Right cardiac atrium (tissue), 5 donors: ENCODE measurements at regions not wholly inside any gene's neighbourhood (a gene's known extent, or its start where the extent isn't known, plus 50 kb on each side); places are given as distances from the start of the nearest gene placed in this dataset.

Experiments used
- ATAC-seq, 2 donors: fragments of 200-7000 bp; cut with Tn5 transposase; one replicate each; pipeline versions ENCODE4 v1.8.0 to v1.9.1; 2020; ENCODE audit warnings: moderate library complexity in 2 of 2, mild to moderate bottlenecking in 1 of 2
- DNase-seq, 3 donors: peaks; one replicate each; pipeline ENCODE4 v3.0.0-alpha.2; 2020
- H3K27ac ChIP-seq: one replicate; pipeline ENCODE4 v1.5.1; 2013; ENCODE audit warnings: mild to moderate bottlenecking, low read length, control low read depth, moderate library complexity
- H3K27me3 ChIP-seq: one replicate; pipeline ENCODE4 v1.6.1; 2013; ENCODE audit not compliant: control insufficient read depth, insufficient read depth
- H3K4me1 ChIP-seq: one replicate; pipeline ENCODE4 v1.6.1; 2013; ENCODE audit warnings: low read length; ENCODE audit not compliant: control insufficient read depth, insufficient read depth
- H3K4me3 ChIP-seq: one replicate; pipeline ENCODE4 v1.5.1; 2013; ENCODE audit warnings: low read length, control low read depth
- H3K9me3 ChIP-seq: one replicate; pipeline ENCODE4 v1.6.1; 2013; ENCODE audit warnings: low read length; ENCODE audit not compliant: control insufficient read depth
- WGBS: extraction: QIAGEN DNeasy Blood & Tissue Kit; methylation state at CpG from one replicate; pipeline ENCODE4 v1.1.7; 2013; 5-methylcytosine and 5-hydroxymethylcytosine counted together
- intact Hi-C, 4 donors: fragments of 100-400 bp; cut with DNase I; formaldehyde crosslinking; loops; one replicate each; pipeline versions ENCODE4 v1.11.0 to v1.14.0; 2022 to 2023
- donor health status: healthy with polysubstance abuse.
- donor health status: DM: no; HTN: yes; CAD: no.
- donor health status: DM: no; HTN: no; CAD: no.
- donor health status: DM: no; HTN: yes; CAD: no; lungs with severe emphysema.
- donor health status: DM: yes; HTN: yes; CAD: no.

- DNase-seq (no peak), ATAC-seq (no peak)
- WGBS, result 67% methylated on average over 1 of the region's 1 CpG
- no peaks in the 10 kb centered on the region for H3K27me3 ChIP-seq
- H3K9me3 ChIP-seq, result no peaks in the 10 kb centered on the region
- H3K27ac ChIP-seq, result no peak overlapping the region
- H3K4me1 ChIP-seq, result no peaks in the 10 kb centered on the region
- intact Hi-C loops, result no loop called here
- no peak overlapping the region for H3K4me3 ChIP-seq
These were observed 334.1 kb upstream of the RAB6C start for GRCh38 chr2:129645335-129645734.

GRCh38 chr2:129646107-129646506, 333.4 kb upstream of the RAB6C start:
- DNase-seq, result no peak
- Histone ChIP-seq H3K9me3 (no peaks in the 10 kb centered on the region), H3K27me3 (no peaks in the 10 kb centered on the region), H3K4me1 (no peaks in the 10 kb centered on the region), H3K4me3 (no peak overlapping the region), H3K27ac (no peak overlapping the region)
- no peak for ATAC-seq
- WGBS, result 93% methylated on average over 5 of the region's 6 CpGs
- intact Hi-C loops, result no loop called here

- Histone ChIP-seq H3K9me3 (no peaks in the 10 kb centered on the region), H3K27me3 (no peaks in the 10 kb centered on the region), H3K4me1 (no peaks in the 10 kb centered on the region), H3K4me3 (no peak overlapping the region), H3K27ac (no peak overlapping the region)
- DNase-seq, result no peak
- no peak for ATAC-seq
- 53% methylated on average over 2 of the region's 2 CpGs for WGBS
- intact Hi-C loops, result no loop called here
These were observed 326.2 kb upstream of the RAB6C start for GRCh38 chr2:129653246-129653645.

GRCh38 chr2:129654331-129654730, 325.1 kb upstream of the RAB6C start:
- Histone ChIP-seq H3K27me3 (no peaks in the 10 kb centered on the region), H3K4me3 (no peak overlapping the region), H3K4me1 (no peaks in the 10 kb centered on the region), H3K27ac (no peak overlapping the region), H3K9me3 (no peaks in the 10 kb centered on the region)
- ATAC-seq, result no peak
- intact Hi-C loops, result no loop called here
- DNase-seq, result no peak
- WGBS, result 69% methylated on average over 3 of the region's 3 CpGs

DNA sequence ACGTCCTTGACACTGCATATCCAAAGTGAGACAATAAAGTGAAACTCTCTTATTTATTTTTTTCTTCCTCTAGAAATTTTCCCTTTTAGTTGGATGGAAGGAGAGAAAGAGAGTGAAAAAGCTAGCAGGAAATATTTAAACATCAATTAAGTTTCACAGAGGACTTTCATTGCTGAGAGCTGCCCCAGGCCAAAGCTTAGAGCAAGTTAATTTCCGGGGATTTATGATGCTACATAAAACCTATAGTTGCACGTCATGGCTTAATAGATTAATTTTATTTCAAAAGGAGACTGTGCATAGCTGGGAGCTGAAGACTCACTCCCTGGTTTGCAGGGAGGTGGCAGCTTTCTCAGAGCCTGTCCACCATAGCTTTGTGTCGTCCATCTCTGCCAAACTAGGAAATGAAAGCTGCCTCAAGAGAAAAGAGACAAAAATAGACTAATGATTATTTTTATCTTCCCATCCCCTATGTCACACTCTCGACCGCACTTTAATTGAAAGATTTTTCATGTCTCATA, 323.3 kb upstream of the RAB6C start:
- Histone ChIP-seq H3K27ac (no peak overlapping the region), H3K27me3 (no peaks in the 10 kb centered on the region), H3K4me3 (no peak overlapping the region), H3K4me1 (no peaks in the 10 kb centered on the region), H3K9me3 (no peaks in the 10 kb centered on the region)
- WGBS, result 47% methylated on average over 6 of the region's 6 CpGs
- intact Hi-C loops, result no loop called here
- DNase-seq (no peak), ATAC-seq (no peak)

DNA sequence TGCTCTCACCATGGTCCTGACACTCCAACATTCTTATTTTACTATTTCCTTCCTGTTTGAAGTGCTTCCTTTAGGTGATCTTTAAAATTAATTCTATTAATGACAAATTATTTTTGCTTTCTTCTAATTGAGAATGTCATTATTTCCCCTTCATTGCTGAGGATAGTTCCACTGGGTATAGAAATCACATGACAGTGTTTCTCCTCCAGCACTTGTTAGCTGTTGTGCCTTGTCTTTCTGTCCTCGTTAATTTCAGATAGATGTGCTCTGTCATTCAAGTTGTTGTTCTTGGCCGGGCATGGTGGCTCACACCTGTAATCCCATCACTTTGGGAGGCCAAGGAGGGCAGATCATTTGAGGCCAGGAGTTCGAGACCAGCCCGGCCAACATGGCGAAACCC, 321.0 kb upstream of the RAB6C start:
- 90% methylated on average over 5 of the region's 5 CpGs for WGBS
- no peaks in the 10 kb centered on the region for H3K4me1 ChIP-seq
- H3K27me3 ChIP-seq, result no peaks in the 10 kb centered on the region
- ATAC-seq (no peak), DNase-seq (no peak)
- no peaks in the 10 kb centered on the region for H3K9me3 ChIP-seq
- H3K4me3 ChIP-seq, result no peak overlapping the region
- intact Hi-C loops, result no loop called here
- H3K27ac ChIP-seq, result no peak overlapping the region

DNA sequence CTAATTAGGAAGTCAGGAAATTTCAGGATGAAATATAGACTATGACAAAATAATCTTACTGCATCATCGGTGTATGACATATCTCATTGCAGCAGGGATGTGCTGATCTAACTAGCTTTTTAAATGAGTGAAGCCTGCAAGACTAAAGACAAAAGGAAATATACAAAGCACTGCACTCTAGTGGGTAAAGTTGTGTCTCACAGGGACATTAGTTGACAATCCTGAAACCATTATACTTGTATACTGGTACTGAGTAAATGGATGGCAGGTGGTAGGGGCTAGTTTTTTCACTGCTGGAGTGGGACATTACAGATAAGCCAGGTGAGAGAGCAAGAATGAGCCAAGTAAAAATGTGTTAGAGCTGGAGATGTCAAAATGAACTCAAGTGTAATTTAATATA, 317.5 kb upstream of the RAB6C start:
- no peaks in the 10 kb centered on the region for H3K27me3 ChIP-seq
- no peak for DNase-seq
- no peaks in the 10 kb centered on the region for H3K9me3 ChIP-seq
- intact Hi-C loops, result no loop called here
- H3K4me3 ChIP-seq, result no peak overlapping the region
- no peaks in the 10 kb centered on the region for H3K4me1 ChIP-seq
- no peak overlapping the region for H3K27ac ChIP-seq
- WGBS, result 56% methylated on average over 1 of the region's 1 CpG
- no peak for ATAC-seq

DNA sequence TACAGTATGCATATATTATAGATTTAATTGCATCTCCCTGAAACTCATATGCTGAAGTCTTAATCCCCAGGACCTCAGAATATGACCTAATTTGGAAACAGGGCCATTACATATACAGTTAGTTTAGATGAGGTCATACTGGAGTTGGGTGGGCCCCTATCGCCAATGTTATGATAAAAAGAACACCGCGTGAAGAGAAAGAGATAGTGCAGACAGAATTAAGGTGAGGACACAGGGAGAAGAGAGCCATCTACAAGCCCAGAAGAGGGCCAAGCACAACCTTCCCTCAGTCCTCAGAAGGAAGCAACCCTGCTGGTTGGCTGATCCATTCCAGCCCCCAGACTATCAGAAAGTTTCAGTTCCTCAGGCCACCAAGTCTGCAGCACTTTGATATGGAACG, 311.9 kb upstream of the RAB6C start:
- WGBS, result 54% methylated on average over 4 of the region's 4 CpGs
- Histone ChIP-seq H3K27ac (no peak overlapping the region), H3K4me1 (no peaks in the 10 kb centered on the region), H3K9me3 (no peaks in the 10 kb centered on the region), H3K27me3 (no peaks in the 10 kb centered on the region), H3K4me3 (no peak overlapping the region)
- ATAC-seq (no peak), DNase-seq (no peak)
- intact Hi-C loops, result no loop called here

DNA sequence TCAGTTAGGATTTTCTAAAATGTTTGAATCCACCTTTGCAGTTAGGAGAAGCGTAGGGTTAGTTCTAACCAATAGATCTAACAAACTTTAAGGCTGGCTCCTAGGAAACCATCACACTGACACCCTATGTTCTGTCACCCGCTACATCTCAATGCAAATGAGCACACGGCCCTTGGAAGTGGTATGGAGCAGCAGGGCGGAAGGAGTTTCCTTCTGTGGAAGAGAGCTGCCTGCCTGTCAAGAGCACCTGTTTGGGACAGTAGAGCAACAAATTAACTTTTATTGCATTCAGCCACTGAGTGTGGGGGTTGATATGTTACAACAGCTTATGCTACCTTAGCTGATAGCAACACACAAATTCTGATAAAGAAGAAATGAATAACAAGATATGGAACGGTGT, 306.9 kb upstream of the RAB6C start:
- DNase-seq (no peak), ATAC-seq (no peak)
- intact Hi-C loops, result no loop called here
- no peak overlapping the region for H3K4me3 ChIP-seq
- no peaks in the 10 kb centered on the region for H3K9me3 ChIP-seq
- H3K27ac ChIP-seq, result no peak overlapping the region
- WGBS, result 61% methylated on average over 5 of the region's 5 CpGs
- H3K27me3 ChIP-seq, result no peaks in the 10 kb centered on the region
- H3K4me1 ChIP-seq, result no peaks in the 10 kb centered on the region

- ATAC-seq (no peak), DNase-seq (no peak)
- Histone ChIP-seq H3K27me3 (no peaks in the 10 kb centered on the region), H3K4me1 (no peaks in the 10 kb centered on the region), H3K27ac (no peak overlapping the region), H3K9me3 (no peaks in the 10 kb centered on the region), H3K4me3 (no peak overlapping the region)
- intact Hi-C loops, result no loop called here
- 46% methylated on average over 5 of the region's 5 CpGs for WGBS
These were observed 306.2 kb upstream of the RAB6C start for GRCh38 chr2:129673234-129673633.

DNA sequence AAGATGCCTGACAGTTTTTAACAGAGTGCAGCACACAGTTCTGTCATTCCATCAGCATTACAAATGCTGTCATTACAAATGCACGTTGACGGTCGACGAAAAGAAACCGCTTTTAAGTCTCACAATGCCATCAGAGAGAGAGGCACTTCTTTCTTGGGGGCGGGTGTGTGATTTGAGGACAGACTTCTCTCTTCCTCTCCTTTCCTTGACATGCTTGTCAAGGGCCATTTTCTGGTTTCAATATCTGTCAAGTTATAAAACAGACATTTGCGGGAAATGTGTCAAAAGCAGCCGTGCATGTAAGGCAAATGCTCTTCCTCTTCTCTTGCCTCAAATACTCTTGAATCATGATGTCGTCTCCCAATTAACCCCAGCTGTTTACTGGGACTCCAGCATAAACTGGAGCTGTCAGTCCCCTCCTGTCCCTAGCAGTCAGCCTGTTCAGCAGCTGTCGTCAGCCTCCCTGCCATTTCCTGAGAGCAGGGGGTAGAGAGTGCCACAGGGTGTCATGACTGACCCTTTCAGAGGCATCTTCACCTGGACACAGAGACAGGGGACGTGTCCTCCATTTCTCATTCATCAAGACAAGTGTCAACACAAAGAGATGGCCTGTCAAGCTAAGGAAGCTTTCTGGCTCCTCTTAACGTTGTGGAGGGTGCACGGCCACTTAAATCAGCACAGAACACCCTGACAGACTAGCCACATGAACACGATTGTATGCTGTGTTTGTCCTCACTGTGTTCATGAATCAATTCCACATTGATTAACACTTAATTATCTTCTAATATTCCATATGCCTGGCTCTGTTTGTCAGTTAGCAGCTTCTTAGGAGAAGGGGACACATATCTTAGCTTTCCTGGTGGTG, 305.4 kb upstream of the RAB6C start:
- no peak overlapping the region for H3K4me3 ChIP-seq
- no peaks in the 10 kb centered on the region for H3K27me3 ChIP-seq
- no peaks in the 10 kb centered on the region for H3K4me1 ChIP-seq
- no peaks in the 10 kb centered on the region for H3K9me3 ChIP-seq
- ATAC-seq, result no peak
- H3K27ac ChIP-seq, result no peak overlapping the region
- 37% methylated on average over 14 of the region's 14 CpGs for WGBS
- intact Hi-C loops, result no loop called here
- no peak for DNase-seq

GRCh38 chr2:129678751-129679150, 300.7 kb upstream of the RAB6C start:
- no peak for ATAC-seq
- Histone ChIP-seq H3K27me3 (no peaks in the 10 kb centered on the region), H3K27ac (no peak overlapping the region), H3K9me3 (no peaks in the 10 kb centered on the region), H3K4me3 (no peak overlapping the region), H3K4me1 (no peaks in the 10 kb centered on the region)
- intact Hi-C loops, result no loop called here
- WGBS, result 82% methylated on average over 9 of the region's 9 CpGs
- DNase-seq, result no peak
